Activated naive CD4-positive, alpha-beta T cell treated with anti-CD3 and anti-CD28 coated beads, Interleukin-2, amount 50 U/mL, for 72 hours (primary cell): ENCODE measurements at regions not wholly inside any gene's neighbourhood (a gene's known extent, or its start where the extent isn't known, plus 50 kb on each side); places are given as distances from the start of the nearest gene placed in this dataset.

Experiments used
- ATAC-seq, 2 donors: fragments of 150-1000 bp; cut with Tn5 transposase; 2 replicates each; pipeline ENCODE4 v1.10.0; 2021; ENCODE audit warnings: mild to moderate bottlenecking in 2 of 2, moderate library complexity in 2 of 2
- DNase-seq, 2 donors: peaks; one replicate each; pipeline ENCODE4 v3.0.0; 2021 to 2022; ENCODE audit warnings: low spot score in 2 of 2
- H3K27ac Mint-ChIP-seq, 2 donors: one replicate each; pipeline ENCODE4 v1.8.0; 2022; ENCODE audit warnings: mild to moderate bottlenecking in 2 of 2, mixed read lengths in 2 of 2
- H3K36me3 Mint-ChIP-seq, 2 donors: one replicate each; pipeline ENCODE4 v1.8.0; 2022; ENCODE audit warnings: mixed read lengths in 2 of 2
- H3K9me3 Mint-ChIP-seq, 2 donors: one replicate each; pipeline ENCODE4 v1.8.0; 2022; ENCODE audit warnings: mixed read lengths in 2 of 2

GRCh38 chr17:73947281-73947965 is 256.1 kb upstream of the RPL38 start:
- H3K27ac Mint-ChIP-seq, result peak overlapping the region in 1 of 2 donors; percentile 26
- no peaks in the 10 kb centered on the region for H3K36me3 Mint-ChIP-seq
- ATAC-seq, result no peak
- no peaks in the 10 kb centered on the region for H3K9me3 Mint-ChIP-seq
- no peak for DNase-seq

- no peaks in the 10 kb centered on the region for H3K36me3 Mint-ChIP-seq
- H3K9me3 Mint-ChIP-seq, result no peaks in the 10 kb centered on the region
- ATAC-seq, result no peak
- DNase-seq, result no peak
- H3K27ac Mint-ChIP-seq, result no peak overlapping the region
Measured at GRCh38 chr17:73947966-73948355, 255.5 kb upstream of the RPL38 start.

- no peak for DNase-seq
Measured at GRCh38 chr17:73949903-73950592, 253.4 kb upstream of the RPL38 start.

GRCh38 chr17:73950593-73950914 is 252.9 kb upstream of the RPL38 start:
- ATAC-seq (no peak), DNase-seq (no peak)
- H3K9me3 Mint-ChIP-seq, result no peaks in the 10 kb centered on the region
- H3K27ac Mint-ChIP-seq, result no peak overlapping the region
- H3K36me3 Mint-ChIP-seq, result no peaks in the 10 kb centered on the region

More at GRCh38 chr17:73949903-73950592, 253.4 kb upstream of the RPL38 start:
- ATAC-seq, result no peak
- H3K36me3 Mint-ChIP-seq, result no peaks in the 10 kb centered on the region
- H3K27ac Mint-ChIP-seq, result no peak overlapping the region
- no peaks in the 10 kb centered on the region for H3K9me3 Mint-ChIP-seq

GRCh38 chr17:73952082-73952479 is 251.4 kb upstream of the RPL38 start:
- no peak for ATAC-seq
- Mint-ChIP-seq H3K36me3 (no peaks in the 10 kb centered on the region), H3K9me3 (no peaks in the 10 kb centered on the region), H3K27ac (no peak overlapping the region)
- DNase-seq, result no peak

- H3K36me3 Mint-ChIP-seq, result no peaks in the 10 kb centered on the region
- H3K27ac Mint-ChIP-seq, result no peak overlapping the region
- ATAC-seq (peak; percentile 77 to 79), DNase-seq (peak in 1 of 2 donors; percentile 57)
- no peaks in the 10 kb centered on the region for H3K9me3 Mint-ChIP-seq
Measured at GRCh38 chr17:73952480-73953205, 250.8 kb upstream of the RPL38 start.

GRCh38 chr17:73953206-73954033 is 250.1 kb upstream of the RPL38 start:
- Mint-ChIP-seq H3K27ac (no peak overlapping the region), H3K36me3 (no peaks in the 10 kb centered on the region), H3K9me3 (no peaks in the 10 kb centered on the region)
- DNase-seq, result no peak
- ATAC-seq, result peak; percentile 13 to 24

- ATAC-seq, result no peak
Measured at GRCh38 chr17:73954951-73955350, 248.5 kb upstream of the RPL38 start.

GRCh38 chr17:73955616-73956015 is 247.9 kb upstream of the RPL38 start:
- H3K27ac Mint-ChIP-seq, result no peak overlapping the region
- peak in 1 of 2 donors; percentile 9 for DNase-seq
- H3K36me3 Mint-ChIP-seq, result peaks cover 0 to 5% of the 10 kb centered on the region in 2 donors

More at GRCh38 chr17:73954951-73955350, 248.5 kb upstream of the RPL38 start:
- peak in 1 of 2 donors; percentile 18 for DNase-seq
- H3K36me3 Mint-ChIP-seq, result peaks cover 0 to 2% of the 10 kb centered on the region in 2 donors
- no peak overlapping the region for H3K27ac Mint-ChIP-seq
- H3K9me3 Mint-ChIP-seq, result peaks cover 0 to 4% of the 10 kb centered on the region in 2 donors

GRCh38 chr17:73956169-73956568 is 247.3 kb upstream of the RPL38 start:
- ATAC-seq (peak; percentile 8 to 10), DNase-seq (no peak)
- Mint-ChIP-seq H3K27ac (no peak overlapping the region), H3K9me3 (peaks cover 0 to 8% of the 10 kb centered on the region in 2 donors), H3K36me3 (peaks cover 0 to 5% of the 10 kb centered on the region in 2 donors)

More at GRCh38 chr17:73955616-73956015, 247.9 kb upstream of the RPL38 start:
- no peak for ATAC-seq
- peaks cover 0 to 8% of the 10 kb centered on the region in 2 donors for H3K9me3 Mint-ChIP-seq

- ATAC-seq (peak; percentile 45 to 61), DNase-seq (peak; percentile 56 to 69)
- H3K9me3 Mint-ChIP-seq, result peaks cover 0 to 8% of the 10 kb centered on the region in 2 donors
- H3K27ac Mint-ChIP-seq, result no peak overlapping the region
- peaks cover 0 to 5% of the 10 kb centered on the region in 2 donors for H3K36me3 Mint-ChIP-seq
Measured at GRCh38 chr17:73956595-73957465, 246.6 kb upstream of the RPL38 start.

GRCh38 chr17:73957564-73957963 is 245.9 kb upstream of the RPL38 start:
- peaks cover 0 to 5% of the 10 kb centered on the region in 2 donors for H3K36me3 Mint-ChIP-seq
- H3K9me3 Mint-ChIP-seq, result peaks cover 0 to 8% of the 10 kb centered on the region in 2 donors
- DNase-seq, result peak in 1 of 2 donors; percentile 4
- ATAC-seq, result no peak
- no peak overlapping the region for H3K27ac Mint-ChIP-seq

- peaks cover 0 to 8% of the 10 kb centered on the region in 2 donors for H3K9me3 Mint-ChIP-seq
- no peak for ATAC-seq
- H3K36me3 Mint-ChIP-seq, result peaks cover 0 to 5% of the 10 kb centered on the region in 2 donors
- no peak overlapping the region for H3K27ac Mint-ChIP-seq
- DNase-seq, result no peak
Measured at GRCh38 chr17:73958453-73958852, 245.0 kb upstream of the RPL38 start.

- peaks cover 6 to 20% of the 10 kb centered on the region in 2 donors for H3K9me3 Mint-ChIP-seq
- DNase-seq (peak in 1 of 2 donors; percentile 6), ATAC-seq (no peak)
- no peak overlapping the region for H3K27ac Mint-ChIP-seq
- H3K36me3 Mint-ChIP-seq, result peaks cover 4 to 18% of the 10 kb centered on the region in 2 donors
Measured at GRCh38 chr17:73960469-73960868, 243.0 kb upstream of the RPL38 start.

GRCh38 chr17:73962308-73962707 is 241.2 kb upstream of the RPL38 start:
- DNase-seq (no peak), ATAC-seq (no peak)
- no peak overlapping the region for H3K27ac Mint-ChIP-seq
- H3K9me3 Mint-ChIP-seq, result peaks cover 10 to 20% of the 10 kb centered on the region in 2 donors
- H3K36me3 Mint-ChIP-seq, result peaks cover 17 to 20% of the 10 kb centered on the region in 2 donors
